Neural cell (in vitro differentiated cells): ENCODE measurements at regions not wholly inside any gene's neighbourhood (a gene's known extent, or its start where the extent isn't known, plus 50 kb on each side); places are given as distances from the start of the nearest gene placed in this dataset.

Source experiments
- CTCF ChIP-seq: fragments of 450-650 bp; IDR thresholded peaks from 2 replicates; pipeline ENCODE4 v1.5.1; 2014; ENCODE audit warnings: antibody characterized with exemption, mild to moderate bottlenecking, moderate library complexity; ENCODE audit not compliant: poor library complexity, severe bottlenecking
- EP300 ChIP-seq: fragments of 450-650 bp; conservative IDR thresholded peaks from 2 replicates; pipeline ENCODE4 v1.6.1; 2014; ENCODE audit warnings: antibody characterized with exemption, mild to moderate bottlenecking, moderate library complexity; ENCODE audit not compliant: poor library complexity, severe bottlenecking
- EZH2 ChIP-seq: fragments of 200-600, 300-800 bp; shearing (Covaris generic), sonication (generic); IDR thresholded peaks from 2 replicates; pipeline ENCODE4 v1.6.1; 2014; ENCODE audit warnings: antibody characterized with exemption, low read length, borderline replicate concordance, mild to moderate bottlenecking; ENCODE audit not compliant: insufficient read depth, poor library complexity, severe bottlenecking
- POLR2AphosphoS5 ChIP-seq: IDR thresholded peaks from 2 replicates; pipeline ENCODE4 v1.6.1; 2012
- RAD21 ChIP-seq: fragments of 450-650 bp; conservative IDR thresholded peaks from 2 replicates; pipeline ENCODE4 v1.6.1; 2014; ENCODE audit warnings: antibody characterized with exemption, mild to moderate bottlenecking, moderate library complexity
- REST ChIP-seq: IDR thresholded peaks from 2 replicates; pipeline ENCODE4 v1.6.1; 2012; ENCODE audit warnings: borderline replicate concordance
- SMC3 ChIP-seq: fragments of 450-650 bp; conservative IDR thresholded peaks from 2 replicates; pipeline ENCODE4 v1.6.1; 2014; ENCODE audit warnings: antibody characterized with exemption, mild to moderate bottlenecking, moderate library complexity; ENCODE audit not compliant: poor library complexity
- TAF1 ChIP-seq: IDR thresholded peaks from 2 replicates; pipeline ENCODE4 v1.6.1; 2012; ENCODE audit warnings: low read depth

- TF ChIP-seq CTCF: no peak
- peak; percentile 42 for TF ChIP-seq POLR2AphosphoS5
- no peak for TF ChIP-seq TAF1
- peak; percentile 61 for TF ChIP-seq EP300
- no peak for TF ChIP-seq EZH2
- TF ChIP-seq RAD21: peak; percentile 12
- TF ChIP-seq REST: peak; percentile 71
- TF ChIP-seq SMC3: no peak
These were observed 74.3 kb upstream of the POM121L12 start for GRCh38 chr7:52961084-52961483.
